PFSK-1 (cell line): ENCODE measurements at regions not wholly inside any gene's neighbourhood (a gene's known extent, or its start where the extent isn't known, plus 50 kb on each side); places are given as distances from the start of the nearest gene placed in this dataset.

Experiments used
- FOXP2 ChIP-seq: optimal IDR thresholded peaks from 2 replicates; pipeline ENCODE3; 2011; ENCODE audit warnings: borderline replicate concordance, control low read depth, inconsistent platforms; ENCODE audit not compliant: insufficient read depth; ENCODE audit errors: extremely low read length, extremely low read depth
- POLR2AphosphoS5 ChIP-seq: IDR thresholded peaks from 2 replicates; pipeline ENCODE4 v1.6.1; 2012; ENCODE audit warnings: low read depth, mild to moderate bottlenecking, control low read depth, low read length, moderate library complexity
- SIN3A ChIP-seq: IDR thresholded peaks from 2 replicates; pipeline ENCODE4 v1.6.1; 2012; ENCODE audit warnings: mild to moderate bottlenecking, low read length, moderate library complexity, borderline replicate concordance; ENCODE audit not compliant: insufficient read depth
- TAF1 ChIP-seq: IDR thresholded peaks from 2 replicates; pipeline ENCODE4 v1.6.1; 2012; ENCODE audit warnings: low read length, control low read depth, borderline replicate concordance; ENCODE audit not compliant: insufficient read depth
- TF ChIP-seq, protein P1 (sequence below), 2 experiments: IDR thresholded peaks; 2 replicates each; pipeline versions ENCODE4 v1.6.1 to v1.8.0; 2011 to 2012; ENCODE audit warnings: low read depth in 2 of 2, low read length in 2 of 2, control low read depth in 1 of 2, inconsistent platforms in 1 of 2, mild to moderate bottlenecking in 1 of 2, moderate library complexity in 1 of 2; ENCODE audit not compliant: insufficient read depth in 1 of 2

DNA sequence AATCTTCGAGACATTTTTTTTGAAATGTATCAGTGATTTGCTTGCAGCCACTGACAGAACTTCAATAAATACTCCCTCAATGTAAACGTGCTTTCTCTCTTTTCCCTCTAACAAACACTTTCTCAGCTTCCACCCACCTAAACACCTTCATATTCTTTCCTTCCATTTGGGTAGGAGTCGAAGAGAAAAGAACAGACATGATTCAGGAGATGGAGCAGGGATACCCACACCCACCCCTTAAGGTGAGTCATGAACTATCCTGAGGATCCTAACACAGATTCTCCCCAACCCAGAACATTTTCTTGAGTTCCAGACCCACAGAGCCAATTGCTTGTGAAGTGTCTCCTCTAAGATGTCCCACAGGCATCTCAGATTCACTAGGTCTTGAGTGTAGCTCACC lies 488.8 kb downstream of the CDK5RAP2 start:
- no peak for TF ChIP-seq FOXP2
- no peak for TF ChIP-seq POLR2AphosphoS5

DNA sequence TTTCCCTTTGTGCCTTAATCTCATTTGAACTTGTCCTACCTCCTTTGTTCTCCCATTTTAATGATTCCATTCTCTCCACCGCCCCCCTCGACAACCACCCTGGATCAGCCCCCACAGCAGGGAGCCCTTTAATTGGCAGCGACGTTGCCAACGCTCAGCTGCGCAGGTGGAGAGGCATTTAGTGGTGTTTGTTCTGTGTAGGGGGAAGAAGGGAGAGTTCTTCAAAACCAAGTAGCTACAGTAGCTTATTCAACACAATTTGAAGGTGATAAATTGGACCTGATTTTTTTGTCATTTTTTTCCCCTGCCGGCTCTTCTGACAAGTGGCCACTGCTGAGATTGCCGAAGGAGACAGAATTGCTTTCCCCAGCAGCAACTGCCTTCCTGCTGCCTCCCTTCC lies 499.1 kb downstream of the CDK5RAP2 start:
- TF ChIP-seq TAF1 (no peak), SIN3A (no peak), POLR2AphosphoS5 (no peak), FOXP2 (no peak)
- TF ChIP-seq, protein P1, sequence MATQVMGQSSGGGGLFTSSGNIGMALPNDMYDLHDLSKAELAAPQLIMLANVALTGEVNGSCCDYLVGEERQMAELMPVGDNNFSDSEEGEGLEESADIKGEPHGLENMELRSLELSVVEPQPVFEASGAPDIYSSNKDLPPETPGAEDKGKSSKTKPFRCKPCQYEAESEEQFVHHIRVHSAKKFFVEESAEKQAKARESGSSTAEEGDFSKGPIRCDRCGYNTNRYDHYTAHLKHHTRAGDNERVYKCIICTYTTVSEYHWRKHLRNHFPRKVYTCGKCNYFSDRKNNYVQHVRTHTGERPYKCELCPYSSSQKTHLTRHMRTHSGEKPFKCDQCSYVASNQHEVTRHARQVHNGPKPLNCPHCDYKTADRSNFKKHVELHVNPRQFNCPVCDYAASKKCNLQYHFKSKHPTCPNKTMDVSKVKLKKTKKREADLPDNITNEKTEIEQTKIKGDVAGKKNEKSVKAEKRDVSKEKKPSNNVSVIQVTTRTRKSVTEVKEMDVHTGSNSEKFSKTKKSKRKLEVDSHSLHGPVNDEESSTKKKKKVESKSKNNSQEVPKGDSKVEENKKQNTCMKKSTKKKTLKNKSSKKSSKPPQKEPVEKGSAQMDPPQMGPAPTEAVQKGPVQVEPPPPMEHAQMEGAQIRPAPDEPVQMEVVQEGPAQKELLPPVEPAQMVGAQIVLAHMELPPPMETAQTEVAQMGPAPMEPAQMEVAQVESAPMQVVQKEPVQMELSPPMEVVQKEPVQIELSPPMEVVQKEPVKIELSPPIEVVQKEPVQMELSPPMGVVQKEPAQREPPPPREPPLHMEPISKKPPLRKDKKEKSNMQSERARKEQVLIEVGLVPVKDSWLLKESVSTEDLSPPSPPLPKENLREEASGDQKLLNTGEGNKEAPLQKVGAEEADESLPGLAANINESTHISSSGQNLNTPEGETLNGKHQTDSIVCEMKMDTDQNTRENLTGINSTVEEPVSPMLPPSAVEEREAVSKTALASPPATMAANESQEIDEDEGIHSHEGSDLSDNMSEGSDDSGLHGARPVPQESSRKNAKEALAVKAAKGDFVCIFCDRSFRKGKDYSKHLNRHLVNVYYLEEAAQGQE (IDR thresholded peaks at IDR 0.05; ENCODE audit: insufficient read depth in 1 of 2, low read depth in 2 of 2, low read length in 2 of 2), result no peak

DNA sequence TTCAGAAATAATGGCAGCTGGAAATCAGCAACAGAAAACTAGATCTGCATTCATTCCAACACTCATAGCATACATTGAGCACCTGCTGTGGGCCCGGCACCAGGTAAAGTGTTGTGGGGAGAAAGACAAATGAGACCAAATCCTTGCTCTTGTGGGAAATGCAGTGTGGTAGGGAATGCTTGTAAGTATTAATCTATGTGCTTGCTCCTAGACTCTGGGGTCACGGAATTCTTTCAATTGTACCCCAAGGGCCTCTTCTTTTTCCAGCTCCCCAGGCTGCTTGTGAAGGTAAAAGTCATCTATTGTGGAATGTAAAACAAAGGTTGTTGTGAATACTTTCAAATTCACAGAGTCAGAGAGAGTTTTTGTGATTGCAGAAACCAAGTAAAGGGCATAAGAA lies 501.9 kb downstream of the CDK5RAP2 start:
- TF ChIP-seq POLR2AphosphoS5 (no peak), SIN3A (no peak), FOXP2 (no peak), TAF1 (no peak)
- TF ChIP-seq, protein P1 (IDR thresholded peaks at IDR 0.05; ENCODE audit: insufficient read depth in 1 of 2, low read depth in 2 of 2, low read length in 2 of 2), result no peak

DNA sequence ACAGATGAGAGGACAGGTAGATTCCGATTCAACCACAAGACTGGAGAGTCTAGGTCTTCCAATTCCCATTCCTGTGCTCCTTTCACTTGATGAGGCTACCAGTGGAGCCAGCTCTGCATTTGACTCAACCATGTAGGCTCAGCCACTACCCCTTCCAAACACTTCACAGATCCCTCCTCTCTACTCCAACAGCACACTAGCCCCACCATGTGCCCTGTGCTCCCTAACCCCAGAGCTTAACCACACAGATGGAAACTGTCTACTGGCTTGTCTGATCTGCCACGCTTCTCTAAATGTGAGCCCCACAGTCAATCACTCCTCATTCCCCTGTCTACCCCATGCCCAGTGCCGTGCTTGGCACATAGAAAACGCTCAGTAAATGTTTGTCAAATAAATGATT lies 508.2 kb downstream of the CDK5RAP2 start:
- TF ChIP-seq SIN3A, result no peak
- no peak for TF ChIP-seq FOXP2
- TF ChIP-seq, protein P1 (IDR thresholded peaks at IDR 0.05; ENCODE audit: insufficient read depth in 1 of 2, low read depth in 2 of 2, low read length in 2 of 2), result no peak
- no peak for TF ChIP-seq POLR2AphosphoS5
- TF ChIP-seq TAF1, result no peak

DNA sequence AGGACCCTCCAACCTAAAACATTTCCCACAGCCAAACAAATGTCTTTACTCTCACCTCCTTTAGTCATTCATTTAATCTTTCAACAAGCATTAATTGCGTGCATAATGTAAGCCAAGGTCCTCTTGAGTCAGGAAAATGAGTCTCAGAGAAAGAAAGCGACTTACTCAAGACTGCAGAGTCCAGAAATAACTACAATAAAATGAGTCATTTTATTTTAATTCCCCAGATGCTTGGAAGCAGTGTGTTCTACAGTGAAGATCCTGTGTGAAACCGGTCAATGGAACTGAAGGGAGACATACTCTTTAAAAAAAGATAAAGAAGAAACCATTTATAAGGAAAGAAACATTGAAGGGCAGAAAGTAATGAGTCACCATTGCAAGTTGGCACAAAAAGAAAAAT lies 513.7 kb downstream of the CDK5RAP2 start:
- TF ChIP-seq TAF1 (no peak), SIN3A (no peak), POLR2AphosphoS5 (no peak), FOXP2 (no peak)
- TF ChIP-seq, protein P1 (IDR thresholded peaks at IDR 0.05; ENCODE audit: insufficient read depth in 1 of 2, low read depth in 2 of 2, low read length in 2 of 2), result no peak
